HG02973 (cell line): ENCODE measurements at regions not wholly inside any gene's neighbourhood (a gene's known extent, or its start where the extent isn't known, plus 50 kb on each side); places are given as distances from the start of the nearest gene placed in this dataset.
"Not testable (repeated sequence)": the region's sequence is repeated elsewhere in the genome, so short reads cannot be mapped to it uniquely, and the experiment has no call there.

ENCODE experiments used
- ATAC-seq: cut with Tn5 transposase; IDR thresholded peaks from one replicate; pipeline ENCODE4 v1.9.1; 2021; ENCODE audit warnings: moderate library complexity; ENCODE audit not compliant: unreplicated experiment

DNA sequence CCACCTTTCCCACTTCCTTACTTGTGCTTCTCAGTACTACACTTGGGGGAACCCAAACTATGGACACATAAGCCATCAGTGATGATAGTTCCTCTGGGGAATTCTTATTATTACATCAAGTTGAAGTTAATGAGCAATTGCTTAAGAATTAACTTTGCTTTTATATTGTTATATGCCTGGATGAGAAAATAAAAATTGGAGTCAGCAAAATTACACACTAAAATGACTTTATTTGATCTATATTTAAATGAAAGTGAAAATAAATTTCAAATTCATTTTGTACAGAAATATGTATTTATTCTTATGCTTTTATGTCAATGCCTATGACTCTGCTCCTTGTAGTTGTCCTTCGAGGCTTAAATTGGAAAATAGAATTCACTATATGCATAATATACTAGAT is 149.4 kb upstream of the KCND2 start:
- ATAC-seq = no peak

- ATAC-seq = no peak
These were observed 141.7 kb upstream of the KCND2 start for GRCh38 chr7:120131096-120131839.

DNA sequence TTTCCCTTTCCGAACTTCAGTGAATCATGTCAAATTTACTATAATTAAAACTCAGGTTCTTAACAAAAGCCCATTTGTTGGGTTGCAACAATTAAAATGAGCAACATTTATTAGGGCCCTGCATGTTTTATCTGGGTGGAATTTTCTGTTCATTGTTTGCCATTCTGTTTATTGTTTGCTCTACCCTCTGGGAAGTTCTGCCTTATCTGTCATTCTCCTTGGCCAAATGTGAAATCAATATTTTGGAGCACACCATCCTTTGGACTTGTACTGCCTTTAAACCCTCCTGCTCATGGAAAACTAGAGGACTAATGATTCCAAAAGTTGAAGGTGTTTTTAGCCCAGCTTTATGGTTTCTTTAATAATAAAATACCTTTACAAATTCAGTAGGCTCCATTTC is 134.5 kb upstream of the KCND2 start:
- no peak for ATAC-seq

DNA sequence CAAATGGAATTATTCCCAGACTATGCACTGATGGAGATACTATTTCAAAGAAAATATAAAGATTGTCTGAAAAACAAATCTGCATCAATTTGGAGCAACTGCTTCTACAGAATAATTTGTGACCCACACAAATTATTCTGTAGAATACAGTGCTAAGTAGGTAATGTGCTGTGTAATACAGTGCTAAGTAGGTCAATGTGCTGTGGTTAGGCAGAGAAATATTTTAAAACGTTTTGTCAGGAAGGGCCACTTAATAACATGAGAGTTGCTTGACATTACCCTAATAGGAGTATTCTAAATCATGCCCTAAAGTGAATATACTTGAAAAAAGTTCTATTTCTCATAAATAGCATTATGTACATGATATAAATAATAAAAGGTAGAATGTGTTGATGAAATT is 116.5 kb upstream of the KCND2 start:
- no peak for ATAC-seq

- no peak for ATAC-seq
These were observed 112.8 kb upstream of the KCND2 start for GRCh38 chr7:120160166-120160565.

DNA sequence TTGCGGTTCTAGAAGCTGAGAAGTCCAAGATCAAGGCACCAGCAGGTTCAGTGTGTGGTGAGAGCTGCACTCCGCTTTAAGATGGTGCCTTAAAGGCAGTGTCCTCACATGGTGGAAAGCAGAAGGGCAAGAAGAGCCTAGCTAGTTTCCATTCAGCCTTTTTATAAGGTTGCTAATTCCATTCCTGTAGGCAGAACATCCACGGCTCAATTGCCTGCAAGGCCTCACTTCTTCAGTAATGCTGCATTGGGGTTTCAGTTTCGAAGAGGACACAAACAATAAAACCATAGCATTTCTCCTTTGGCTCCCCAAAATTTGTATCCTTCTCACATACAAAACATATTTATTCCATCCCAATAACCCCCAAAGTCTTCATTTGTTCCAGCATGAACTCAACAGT is 109.5 kb upstream of the KCND2 start:
- no peak for ATAC-seq

DNA sequence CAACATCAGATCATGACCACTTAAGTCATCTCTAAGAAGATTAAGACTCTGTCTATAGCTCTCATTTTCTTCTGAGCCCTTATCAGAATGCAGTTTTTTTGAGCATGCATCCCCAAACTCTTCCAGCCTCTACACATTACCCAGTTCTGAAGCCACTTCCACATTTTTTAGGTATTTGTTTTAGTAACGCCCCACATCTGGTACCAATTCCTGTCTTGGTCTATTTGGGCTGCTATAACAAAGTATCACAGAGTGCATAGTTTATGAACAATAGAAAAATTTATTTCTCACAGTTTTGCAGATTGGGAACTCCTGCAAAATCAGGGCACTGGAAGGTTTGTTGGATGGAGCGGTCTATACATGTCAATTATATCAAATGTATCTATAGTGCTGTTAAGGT is 107.7 kb upstream of the KCND2 start:
- no peak for ATAC-seq

GRCh38 chr7:120168066-120168465 is 104.9 kb upstream of the KCND2 start:
- ATAC-seq = no peak

GRCh38 chr7:120169996-120170783 is 102.8 kb upstream of the KCND2 start:
- no peak for ATAC-seq

- no peak for ATAC-seq
These were observed 102.1 kb upstream of the KCND2 start for GRCh38 chr7:120170834-120171233.

GRCh38 chr7:120171406-120171805 is 101.6 kb upstream of the KCND2 start:
- no peak for ATAC-seq

- no peak for ATAC-seq
These were observed 92.8 kb upstream of the KCND2 start for GRCh38 chr7:120180221-120180620.

DNA sequence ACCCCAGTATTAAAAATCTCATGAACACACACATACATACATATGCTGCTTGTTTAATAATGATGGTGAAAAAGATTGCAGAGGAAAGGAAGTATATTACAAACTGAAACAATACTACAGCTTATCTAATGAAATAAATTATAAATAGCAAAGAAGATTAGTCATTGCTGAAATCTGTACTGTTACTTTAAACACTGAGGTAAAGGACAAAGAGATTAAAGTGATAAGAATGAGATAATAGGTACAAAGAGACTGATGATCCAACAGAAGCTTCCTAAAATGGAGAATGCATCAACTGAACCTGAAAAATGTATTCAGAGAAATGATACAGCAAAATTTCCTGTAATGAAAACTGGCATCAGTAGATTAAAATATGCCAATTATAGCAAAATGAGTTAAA is 91.5 kb upstream of the KCND2 start:
- ATAC-seq = no peak

DNA sequence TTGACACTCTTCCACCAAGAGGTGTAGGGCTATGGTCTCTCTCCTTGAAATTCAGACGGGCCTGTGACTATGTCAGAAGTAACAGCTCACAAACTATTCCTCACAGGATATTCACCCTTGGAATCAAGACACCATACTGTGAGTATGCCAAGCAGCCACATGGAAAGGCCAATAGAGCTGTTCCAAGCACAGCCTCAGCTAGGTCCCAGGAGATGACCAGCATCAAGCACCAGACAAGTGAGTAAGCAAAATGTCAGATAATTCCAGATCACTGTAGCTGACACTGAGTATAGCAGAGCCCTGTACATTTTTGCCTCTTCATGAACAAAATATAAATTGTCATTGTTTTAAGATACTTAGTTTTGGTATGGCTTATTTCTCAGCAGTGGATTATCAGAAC is 88.1 kb upstream of the KCND2 start:
- ATAC-seq = no peak

DNA sequence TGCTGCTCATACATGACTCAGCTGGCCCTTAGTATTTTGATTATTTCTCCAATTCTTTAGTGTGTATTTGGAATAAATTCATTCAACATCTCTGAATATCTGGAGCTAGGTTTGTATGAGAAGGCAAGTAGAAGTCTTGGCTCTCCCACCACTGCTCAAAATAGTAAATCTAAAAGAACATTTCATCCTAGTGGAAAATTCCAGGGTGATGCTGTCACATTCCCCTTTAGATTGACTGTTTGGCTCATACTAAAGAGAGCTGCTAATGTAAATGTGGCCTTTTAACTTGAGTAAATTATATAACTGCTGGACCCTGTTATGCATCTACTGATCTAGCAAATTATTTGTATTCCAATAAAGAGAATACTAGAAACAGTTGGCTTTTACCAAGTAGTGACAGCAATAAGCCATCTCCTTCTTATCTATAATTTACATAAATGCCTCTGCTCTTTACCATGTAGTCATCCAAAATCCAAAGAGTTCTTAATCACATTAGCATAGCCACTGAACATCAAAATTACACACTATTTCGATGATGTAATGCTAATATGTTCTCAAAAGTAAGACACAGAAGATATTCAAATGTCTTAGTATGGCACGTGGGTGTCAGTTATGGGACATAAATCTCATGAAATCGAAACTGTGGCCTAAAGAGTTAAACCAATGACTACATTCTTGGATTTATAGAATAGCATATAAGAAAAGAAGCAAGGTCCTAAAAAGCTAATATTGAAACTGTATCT is 86.9 kb upstream of the KCND2 start:
- no peak for ATAC-seq

DNA sequence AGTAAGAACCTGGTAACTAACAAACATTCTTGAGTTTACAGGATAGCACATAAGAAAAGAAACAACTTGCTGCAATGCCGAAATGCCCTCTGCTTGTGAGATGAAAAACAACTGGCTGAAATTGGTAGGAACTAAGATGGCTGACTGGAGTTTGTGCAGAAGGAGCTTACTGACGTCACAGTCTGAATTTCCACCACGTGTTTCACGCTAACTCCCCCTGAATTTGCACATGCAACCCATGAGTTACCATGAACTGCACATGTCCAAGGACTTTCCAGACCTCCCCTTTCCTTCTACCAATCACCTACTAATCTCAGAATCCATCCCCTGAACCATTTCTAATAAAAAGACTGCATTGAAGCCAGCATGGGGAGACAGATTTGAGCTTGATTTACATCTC is 86.3 kb upstream of the KCND2 start:
- no peak for ATAC-seq

GRCh38 chr7:120189623-120190022 is 83.4 kb upstream of the KCND2 start:
- no peak for ATAC-seq

DNA sequence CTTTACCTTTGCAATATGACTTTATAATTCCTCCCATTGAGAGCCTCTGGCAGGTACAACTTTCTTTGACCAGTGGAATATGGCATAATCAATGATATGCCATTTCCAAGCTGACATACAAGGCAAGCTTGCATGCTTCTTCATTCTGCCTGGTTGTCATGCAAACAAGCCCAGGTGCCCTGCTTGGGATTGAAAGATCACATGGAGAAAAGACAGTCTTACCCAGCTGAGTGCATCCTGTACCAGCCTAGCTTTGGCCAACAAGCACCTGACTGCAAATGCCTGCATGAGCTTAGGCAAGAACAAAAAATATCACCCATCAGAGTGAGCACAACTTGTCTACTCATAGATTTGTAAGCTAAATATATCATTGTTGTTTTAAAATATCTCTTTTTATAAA is 82.9 kb upstream of the KCND2 start:
- ATAC-seq = no peak

DNA sequence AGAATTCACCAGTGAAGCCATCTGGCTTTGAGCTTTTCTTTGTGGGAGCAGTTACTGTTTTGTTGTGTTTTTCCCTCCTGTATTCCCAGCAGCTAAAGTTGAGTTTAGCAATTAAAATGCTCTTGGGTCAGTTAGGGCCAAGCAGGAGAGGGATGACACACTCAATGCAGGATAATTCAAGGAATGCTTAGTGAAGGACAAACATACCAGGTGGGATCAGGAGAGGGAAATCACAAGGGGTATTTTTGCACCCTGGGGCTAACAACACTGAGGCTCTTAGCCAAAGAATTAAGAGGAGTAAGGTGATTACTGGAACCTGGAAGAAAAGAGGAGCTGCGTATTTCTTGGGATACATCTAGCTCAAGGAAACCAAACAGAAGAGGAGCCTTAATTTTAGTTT is 82.4 kb upstream of the KCND2 start:
- no peak for ATAC-seq

DNA sequence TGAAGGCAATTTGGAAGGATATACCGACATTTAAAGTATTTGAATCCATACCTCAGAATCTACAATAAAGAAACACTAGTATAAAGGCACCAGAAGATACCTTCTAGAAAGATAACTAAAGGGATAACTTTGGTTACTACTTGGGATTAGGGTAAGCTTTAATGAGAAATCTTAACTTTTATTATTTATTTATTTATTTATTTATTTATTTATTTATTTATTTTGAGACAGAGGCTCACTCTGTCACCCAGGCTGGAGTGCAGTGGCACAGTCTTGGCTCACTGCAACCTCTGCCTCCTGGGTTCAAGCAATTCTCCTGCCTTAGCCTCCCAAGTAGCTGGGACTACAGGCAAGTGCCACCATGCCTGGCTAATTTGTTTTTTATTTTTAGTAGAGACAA is 81.6 kb upstream of the KCND2 start:
- ATAC-seq = not testable (repeated sequence)

GRCh38 chr7:120201290-120201689 is 71.7 kb upstream of the KCND2 start:
- ATAC-seq = no peak

- no peak for ATAC-seq
These were observed 67.9 kb upstream of the KCND2 start for GRCh38 chr7:120205101-120205500.
